ENCODE measurements at regions not wholly inside any gene's neighbourhood (a gene's known extent, or its start where the extent isn't known, plus 50 kb on each side); places are given as distances from the start of the nearest gene placed in this dataset.

- Histone ChIP-seq H3K27me3 (replicated peaks; ENCODE audit: insufficient read depth) (no peaks in the 10 kb centered on the region), H3K27ac (no peak overlapping the region), H3K36me3 (no peaks in the 10 kb centered on the region), H3K4me3 (no peak overlapping the region), H3K9me3 (no peaks in the 10 kb centered on the region), H3K4me1 (replicated peaks) (no peaks in the 10 kb centered on the region)
- no peak for TF ChIP-seq POLR2AphosphoS5 (IDR thresholded peaks at IDR 0.05)
- no peak for TF ChIP-seq CTCF (IDR thresholded peaks at IDR 0.05)
- no peak for TF ChIP-seq POLR2A (IDR thresholded peaks at IDR 0.05)
- WGBS, result 93% methylated on average over 1 of the region's 1 CpG
- intact Hi-C loops (cut with DNase I), result no loop called here
- no peak for DNase-seq (ENCODE audit: low spot score)
Measured at GRCh38 chr5:26024774-26025173, 1013.6 kb downstream of the CDH9 start.

DNA sequence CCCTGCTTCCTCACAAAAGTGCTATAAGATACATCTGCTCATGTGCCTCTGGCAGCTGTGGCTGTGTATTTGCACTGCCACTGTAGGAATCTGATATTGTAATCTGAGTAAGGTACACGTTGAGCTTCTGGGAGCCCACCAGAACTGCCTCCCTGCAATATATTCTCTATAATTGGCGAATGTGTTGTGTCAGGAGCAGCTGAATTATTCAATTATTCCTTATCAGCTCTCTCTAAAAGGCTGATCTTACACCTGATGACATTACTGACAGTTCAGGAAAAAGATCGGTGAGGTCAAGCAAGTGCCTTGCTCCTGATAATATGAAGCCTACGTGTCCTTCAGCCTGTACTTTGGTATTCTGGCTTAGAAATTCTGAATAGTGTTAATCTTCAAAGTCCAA, 1015.0 kb downstream of the CDH9 start:
- no peaks in the 10 kb centered on the region for H3K27me3 ChIP-seq (replicated peaks; ENCODE audit: insufficient read depth)
- 35% methylated on average over 4 of the region's 4 CpGs for WGBS
- intact Hi-C loops (cut with DNase I), result no loop called here
- H3K27ac ChIP-seq, result no peak overlapping the region
- no peaks in the 10 kb centered on the region for H3K4me1 ChIP-seq (replicated peaks)
- TF ChIP-seq CTCF (IDR thresholded peaks at IDR 0.05), result no peak
- no peak for TF ChIP-seq POLR2A (IDR thresholded peaks at IDR 0.05)
- no peak for TF ChIP-seq POLR2AphosphoS5 (IDR thresholded peaks at IDR 0.05)
- no peak overlapping the region for H3K4me3 ChIP-seq
- H3K36me3 ChIP-seq, result no peaks in the 10 kb centered on the region
- H3K9me3 ChIP-seq, result no peaks in the 10 kb centered on the region
- no peak for DNase-seq (ENCODE audit: low spot score)

DNA sequence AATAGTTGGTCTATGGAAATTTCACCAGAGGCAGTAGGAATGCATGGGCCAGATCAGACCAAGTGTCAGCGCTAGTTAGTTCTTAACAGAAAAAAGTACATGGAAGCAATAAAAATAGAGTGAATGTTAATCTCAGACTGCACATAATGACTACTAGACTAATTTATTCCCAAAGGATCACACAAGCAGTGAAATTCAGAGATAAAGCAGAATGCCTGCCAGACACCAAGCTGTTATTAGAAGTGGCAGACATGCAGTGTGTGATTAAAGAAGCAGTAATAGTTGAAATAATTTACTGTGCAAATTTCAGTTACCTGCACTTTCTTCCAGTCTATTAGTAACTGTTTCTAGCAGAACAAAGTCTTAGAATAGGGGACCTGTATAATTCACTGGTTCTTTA, 1024.2 kb downstream of the CDH9 start:
- no peak for DNase-seq (ENCODE audit: low spot score)
- H3K4me3 ChIP-seq, result no peak overlapping the region
- H3K9me3 ChIP-seq, result no peaks in the 10 kb centered on the region
- TF ChIP-seq POLR2A (IDR thresholded peaks at IDR 0.05), result no peak
- no peak for TF ChIP-seq CTCF (IDR thresholded peaks at IDR 0.05)
- no peak for TF ChIP-seq POLR2AphosphoS5 (IDR thresholded peaks at IDR 0.05)
- WGBS, result 88% methylated on average over 1 of the region's 1 CpG
- H3K27me3 ChIP-seq (replicated peaks; ENCODE audit: insufficient read depth), result no peaks in the 10 kb centered on the region
- no peak overlapping the region for H3K27ac ChIP-seq
- no peaks in the 10 kb centered on the region for H3K4me1 ChIP-seq (replicated peaks)
- H3K36me3 ChIP-seq, result no peaks in the 10 kb centered on the region
- intact Hi-C loops (cut with DNase I), result no loop called here

GRCh38 chr5:26012078-26012477, 1026.3 kb downstream of the CDH9 start:
- no peaks in the 10 kb centered on the region for H3K4me1 ChIP-seq (replicated peaks)
- no peak overlapping the region for H3K4me3 ChIP-seq
- H3K27ac ChIP-seq, result no peak overlapping the region
- TF ChIP-seq POLR2A (IDR thresholded peaks at IDR 0.05) (no peak), CTCF (IDR thresholded peaks at IDR 0.05) (no peak), POLR2AphosphoS5 (IDR thresholded peaks at IDR 0.05) (no peak)
- H3K36me3 ChIP-seq, result no peaks in the 10 kb centered on the region
- H3K9me3 ChIP-seq, result no peaks in the 10 kb centered on the region
- DNase-seq (ENCODE audit: low spot score), result no peak
- WGBS, result 77% methylated on average over 1 of the region's 1 CpG
- intact Hi-C loops (cut with DNase I), result no loop called here
- no peaks in the 10 kb centered on the region for H3K27me3 ChIP-seq (replicated peaks; ENCODE audit: insufficient read depth)

GRCh38 chr5:26009742-26010141, 1028.6 kb downstream of the CDH9 start:
- TF ChIP-seq POLR2AphosphoS5 (IDR thresholded peaks at IDR 0.05), result no peak
- no peak for TF ChIP-seq CTCF (IDR thresholded peaks at IDR 0.05)
- no peak for TF ChIP-seq POLR2A (IDR thresholded peaks at IDR 0.05)
- H3K27ac ChIP-seq, result no peak overlapping the region
- H3K9me3 ChIP-seq, result no peaks in the 10 kb centered on the region
- H3K27me3 ChIP-seq (replicated peaks; ENCODE audit: insufficient read depth), result no peaks in the 10 kb centered on the region
- intact Hi-C loops (cut with DNase I), result no loop called here
- no peaks in the 10 kb centered on the region for H3K36me3 ChIP-seq
- no peaks in the 10 kb centered on the region for H3K4me1 ChIP-seq (replicated peaks)
- H3K4me3 ChIP-seq, result no peak overlapping the region
- DNase-seq (ENCODE audit: low spot score), result no peak
- 25% methylated on average over 6 of the region's 6 CpGs for WGBS

Data from prostate gland (tissue), 2 donors.